ENCODE measurements at regions not wholly inside any gene's neighbourhood (a gene's known extent, or its start where the extent isn't known, plus 50 kb on each side); places are given as distances from the start of the nearest gene placed in this dataset.

- Histone ChIP-seq H3K27me3 (ENCODE audit: insufficient read depth in 3 of 3, low read length in 2 of 3) (no peaks in the 10 kb centered on the region), H3K4me3 (no peak overlapping the region), H3K9me3 (no peaks in the 10 kb centered on the region), H3K4me1 (no peaks in the 10 kb centered on the region), H3K27ac (no peak overlapping the region), H3K36me3 (ENCODE audit: insufficient read depth in 1 of 2, low read depth in 1 of 2) (no peaks in the 10 kb centered on the region)
- 21 to 25% (median 23%) methylated on average over 1 of the region's 1 CpG for WGBS, 3 donors
- no peak for TF ChIP-seq CTCF (IDR thresholded peaks at IDR 0.05)
- DNase-seq = no peak
- no peak for ATAC-seq
- intact Hi-C loops (cut with DNase I) = no loop called here
Observed at GRCh38 chr14:48890333-48890732, 695.8 kb downstream of the RPS29 start.

GRCh38 chr14:48876806-48877340 is 709.3 kb downstream of the RPS29 start:
- ATAC-seq = no peak
- H3K27ac ChIP-seq = no peak overlapping the region
- no peaks in the 10 kb centered on the region for H3K36me3 ChIP-seq (ENCODE audit: insufficient read depth in 1 of 2, low read depth in 1 of 2)
- intact Hi-C loops (cut with DNase I) = no loop called here
- no peak for DNase-seq
- H3K4me3 ChIP-seq = no peak overlapping the region
- no peaks in the 10 kb centered on the region for H3K4me1 ChIP-seq
- 40 to 56% (median 54%) methylated on average over 1 of the region's 1 CpG for WGBS, 3 donors
- H3K9me3 ChIP-seq = no peaks in the 10 kb centered on the region
- H3K27me3 ChIP-seq (ENCODE audit: insufficient read depth in 3 of 3, low read length in 2 of 3) = no peaks in the 10 kb centered on the region
- TF ChIP-seq CTCF (IDR thresholded peaks at IDR 0.05) = no peak

DNA sequence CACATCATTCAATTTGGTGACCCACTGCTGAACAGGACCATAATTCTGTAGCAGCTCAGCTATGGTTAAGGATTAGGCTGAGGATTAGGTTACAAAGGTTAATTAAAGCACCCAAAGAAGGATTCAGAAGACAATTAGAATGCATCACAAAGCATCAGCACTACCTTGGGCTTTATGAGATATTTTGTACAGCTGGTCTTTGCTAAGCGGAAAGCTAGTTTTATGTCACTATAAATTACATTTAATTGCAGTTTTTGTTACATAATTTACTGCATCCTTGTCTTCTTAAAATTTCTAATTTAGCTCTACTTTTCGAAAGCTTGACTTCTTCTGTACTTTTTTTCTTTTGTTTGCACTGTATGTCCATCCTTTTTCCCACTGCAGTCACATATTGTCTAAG is 711.5 kb downstream of the RPS29 start:
- 68 to 75% (median 70%) methylated on average over 2 of the region's 2 CpGs for WGBS, 3 donors
- H3K27me3 ChIP-seq (ENCODE audit: insufficient read depth in 3 of 3, low read length in 2 of 3) = no peaks in the 10 kb centered on the region
- no peaks in the 10 kb centered on the region for H3K36me3 ChIP-seq (ENCODE audit: insufficient read depth in 1 of 2, low read depth in 1 of 2)
- DNase-seq = no peak
- H3K9me3 ChIP-seq = no peaks in the 10 kb centered on the region
- intact Hi-C loops (cut with DNase I) = no loop called here
- no peak overlapping the region for H3K4me3 ChIP-seq
- no peak for ATAC-seq
- TF ChIP-seq CTCF (IDR thresholded peaks at IDR 0.05) = no peak
- H3K4me1 ChIP-seq = no peaks in the 10 kb centered on the region
- no peak overlapping the region for H3K27ac ChIP-seq

GRCh38 chr14:48857366-48857765 is 728.8 kb downstream of the RPS29 start:
- no peak for DNase-seq
- H3K27me3 ChIP-seq (ENCODE audit: insufficient read depth in 3 of 3, low read length in 2 of 3) = no peaks in the 10 kb centered on the region
- TF ChIP-seq CTCF (IDR thresholded peaks at IDR 0.05) = no peak
- H3K36me3 ChIP-seq (ENCODE audit: insufficient read depth in 1 of 2, low read depth in 1 of 2) = no peaks in the 10 kb centered on the region
- H3K9me3 ChIP-seq = no peaks in the 10 kb centered on the region
- intact Hi-C loops (cut with DNase I) = no loop called here
- no peak overlapping the region for H3K4me3 ChIP-seq
- ATAC-seq = no peak
- no peak overlapping the region for H3K27ac ChIP-seq
- WGBS, 3 donors = 58 to 68% (median 67%) methylated on average over 2 of the region's 2 CpGs
- no peaks in the 10 kb centered on the region for H3K4me1 ChIP-seq

GRCh38 chr14:48853159-48853558 is 733.0 kb downstream of the RPS29 start:
- Histone ChIP-seq H3K36me3 (ENCODE audit: insufficient read depth in 1 of 2, low read depth in 1 of 2) (no peaks in the 10 kb centered on the region), H3K9me3 (no peaks in the 10 kb centered on the region), H3K4me1 (no peaks in the 10 kb centered on the region), H3K4me3 (no peak overlapping the region), H3K27ac (no peak overlapping the region), H3K27me3 (ENCODE audit: insufficient read depth in 3 of 3, low read length in 2 of 3) (no peaks in the 10 kb centered on the region)
- intact Hi-C loops (cut with DNase I) = no loop called here
- 65 to 67% (median 65%) methylated on average over 5 of the region's 5 CpGs for WGBS, 3 donors
- ATAC-seq (no peak), DNase-seq (no peak)
- TF ChIP-seq CTCF (IDR thresholded peaks at IDR 0.05) = no peak

Data from psoas muscle (tissue), 7 donors.